Caco-2 (cell line): ENCODE measurements at regions not wholly inside any gene's neighbourhood (a gene's known extent, or its start where the extent isn't known, plus 50 kb on each side); places are given as distances from the start of the nearest gene placed in this dataset.
"Not testable (repeated sequence)": the region's sequence is repeated elsewhere in the genome, so short reads cannot be mapped to it uniquely, and the experiment has no call there.

ENCODE experiments used
- BruUV-seq: library from RNA; stranded (reverse); fragments of 400-500 nt; replicated peaks from 2 replicates; lab custom pipeline; 2021; lab: Mats Ljungman, UMichigan
- CTCF ChIA-PET: fragments of 300-600 bp; sonication (Branson Sonifier 250); formaldehyde crosslinking; loops from one replicate; lab custom pipeline; 2022; ENCODE audit warnings: antibody characterized with exemption; lab: Charles Lee
- POLR2A ChIA-PET: fragments of 300-600 bp; sonication (Branson Sonifier 250); formaldehyde crosslinking; loops from one replicate; lab custom pipeline; 2022; ENCODE audit warnings: antibody characterized with exemption; lab: Charles Lee
- DNase-seq, 2 experiments: peaks; one replicate each; pipeline versions ENCODE4 v3.0.0 to v3.0.0-alpha.2; 2020 to 2022
- H3K27me3 ChIP-seq: replicated peaks from 2 replicates; pipeline ENCODE4 v1.6.0; 2011; ENCODE audit warnings: low read length; ENCODE audit not compliant: control insufficient read depth, insufficient read depth
- H3K36me3 ChIP-seq: 2 replicates; pipeline ENCODE4 v1.5.1; 2011; ENCODE audit warnings: low read length; ENCODE audit not compliant: control insufficient read depth, insufficient read depth
- H3K4me1 ChIP-seq: fragments of 250-450 bp; sonication (Bioruptor Pico); 2 replicates; pipeline ENCODE4 v1.5.1; 2020; ENCODE audit warnings: mild to moderate bottlenecking
- H3K4me3 ChIP-seq: 2 replicates; pipeline ENCODE4 v1.5.1; 2011; ENCODE audit warnings: low read depth, mild to moderate bottlenecking, control low read depth, low read length
- H3K9me3 ChIP-seq: fragments of 250-450 bp; sonication (Bioruptor Pico); 2 replicates; pipeline ENCODE4 v1.5.1; 2020; ENCODE audit warnings: mild to moderate bottlenecking, moderate library complexity
- H3K27ac Mint-ChIP-seq: one replicate; pipeline ENCODE4 v1.8.0; 2022; ENCODE audit warnings: mixed read lengths; ENCODE audit not compliant: unreplicated experiment
- H3K27me3 Mint-ChIP-seq: one replicate; pipeline ENCODE4 v1.8.0; 2022; ENCODE audit warnings: mixed read lengths; ENCODE audit not compliant: insufficient read depth, unreplicated experiment
- H3K36me3 Mint-ChIP-seq: one replicate; pipeline ENCODE4 v1.8.0; 2022; ENCODE audit warnings: mild to moderate bottlenecking, mixed read lengths; ENCODE audit not compliant: insufficient read depth, unreplicated experiment
- H3K4me1 Mint-ChIP-seq: one replicate; pipeline ENCODE4 v1.8.0; 2022; ENCODE audit warnings: low read depth, mixed read lengths; ENCODE audit not compliant: unreplicated experiment
- H3K4me3 Mint-ChIP-seq: one replicate; pipeline ENCODE4 v1.8.0; 2022; ENCODE audit warnings: mild to moderate bottlenecking, moderate library complexity, mixed read lengths; ENCODE audit not compliant: unreplicated experiment
- H3K9me3 Mint-ChIP-seq: one replicate; pipeline ENCODE4 v1.8.0; 2022; ENCODE audit warnings: mixed read lengths; ENCODE audit not compliant: unreplicated experiment
- intact Hi-C: fragments of 100-400 bp; cut with micrococcal nuclease; formaldehyde crosslinking; loops from one replicate; pipeline ENCODE4 v1.10.0; 2022; ENCODE audit not compliant: unreplicated experiment
- TF ChIP-seq, protein P1 (sequence below), 2 experiments: fragments of 200-600 bp in 1 of 2; IDR thresholded peaks; 1 replicate in 1 of 2; 2 replicates in 1 of 2; pipeline versions ENCODE4 v1.5.1 to v1.8.0; 2011 to 2022; ENCODE audit warnings: antibody characterized with exemption in 1 of 2, control low read depth in 1 of 2, inconsistent platforms in 1 of 2, low read depth in 1 of 2, low read length in 1 of 2, mild to moderate bottlenecking in 1 of 2, moderate library complexity in 1 of 2; ENCODE audit not compliant: insufficient read depth in 1 of 2, severe bottlenecking in 1 of 2, unreplicated experiment in 1 of 2

DNA sequence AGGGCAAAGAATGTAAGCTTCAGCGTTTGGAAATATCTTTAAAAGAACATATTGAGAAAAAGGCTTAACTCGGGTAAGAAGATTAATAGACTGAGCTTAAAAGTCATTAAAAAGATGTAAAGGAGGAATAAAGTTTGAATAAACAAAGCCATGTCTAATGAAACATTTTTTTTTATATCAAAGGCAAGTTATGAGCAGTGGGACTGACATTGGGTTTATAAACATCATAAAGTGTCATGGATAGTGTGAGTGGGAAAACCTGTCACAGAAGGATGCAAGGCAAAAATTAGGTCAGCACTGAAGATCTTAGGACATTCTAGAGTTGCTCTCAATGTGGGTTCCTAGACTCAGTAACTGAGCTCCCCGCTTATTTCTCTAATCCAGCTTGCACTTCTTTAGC is 438.0 kb upstream of the CDH11 start:
- Mint-ChIP-seq H3K4me3 (no peak overlapping the region), H3K27me3 (peaks cover 3% of the 10 kb centered on the region), H3K9me3 (peaks cover 18% of the 10 kb centered on the region), H3K36me3 (no peaks in the 10 kb centered on the region), H3K4me1 (no peaks in the 10 kb centered on the region), H3K27ac (no peak overlapping the region)
- BruUV-seq: no TSS peak
- ChIA-PET CTCF (no interaction called here), POLR2A (no interaction called here)
- intact Hi-C loops: no loop called here
- Histone ChIP-seq H3K4me1 (no peaks in the 10 kb centered on the region), H3K27me3 (no peaks in the 10 kb centered on the region), H3K36me3 (no peaks in the 10 kb centered on the region), H3K9me3 (peaks cover 10% of the 10 kb centered on the region; the same call in 1 of the 2 replicates), H3K4me3 (no peak overlapping the region)
- no peak for DNase-seq
- TF ChIP-seq, protein P1, sequence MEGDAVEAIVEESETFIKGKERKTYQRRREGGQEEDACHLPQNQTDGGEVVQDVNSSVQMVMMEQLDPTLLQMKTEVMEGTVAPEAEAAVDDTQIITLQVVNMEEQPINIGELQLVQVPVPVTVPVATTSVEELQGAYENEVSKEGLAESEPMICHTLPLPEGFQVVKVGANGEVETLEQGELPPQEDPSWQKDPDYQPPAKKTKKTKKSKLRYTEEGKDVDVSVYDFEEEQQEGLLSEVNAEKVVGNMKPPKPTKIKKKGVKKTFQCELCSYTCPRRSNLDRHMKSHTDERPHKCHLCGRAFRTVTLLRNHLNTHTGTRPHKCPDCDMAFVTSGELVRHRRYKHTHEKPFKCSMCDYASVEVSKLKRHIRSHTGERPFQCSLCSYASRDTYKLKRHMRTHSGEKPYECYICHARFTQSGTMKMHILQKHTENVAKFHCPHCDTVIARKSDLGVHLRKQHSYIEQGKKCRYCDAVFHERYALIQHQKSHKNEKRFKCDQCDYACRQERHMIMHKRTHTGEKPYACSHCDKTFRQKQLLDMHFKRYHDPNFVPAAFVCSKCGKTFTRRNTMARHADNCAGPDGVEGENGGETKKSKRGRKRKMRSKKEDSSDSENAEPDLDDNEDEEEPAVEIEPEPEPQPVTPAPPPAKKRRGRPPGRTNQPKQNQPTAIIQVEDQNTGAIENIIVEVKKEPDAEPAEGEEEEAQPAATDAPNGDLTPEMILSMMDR (IDR thresholded peaks at IDR 0.05; ENCODE audit: insufficient read depth in 1 of 2, low read depth in 1 of 2, low read length in 1 of 2, severe bottlenecking in 1 of 2, unreplicated experiment in 1 of 2): no peak

DNA sequence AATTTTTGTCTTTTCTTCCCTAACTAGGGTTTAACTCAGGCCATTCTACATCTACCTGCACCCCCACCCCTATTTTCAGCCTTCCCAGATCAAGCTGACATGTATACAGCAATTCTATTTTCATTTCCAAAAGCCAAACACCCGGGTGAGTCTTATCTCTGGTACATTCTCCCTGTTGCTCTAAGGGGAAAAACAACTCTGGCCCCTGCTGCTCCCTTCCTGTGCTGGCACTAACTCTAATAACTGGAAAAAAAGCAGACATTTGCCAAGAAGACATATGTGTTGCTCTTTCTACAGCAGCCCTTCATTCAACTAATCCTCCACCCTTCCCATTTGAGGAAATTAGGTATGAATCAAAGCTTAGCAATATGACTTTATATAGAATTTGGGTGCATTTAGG is 427.8 kb upstream of the CDH11 start:
- H3K27me3 ChIP-seq, H3K27ac Mint-ChIP-seq, H3K27me3 Mint-ChIP-seq, H3K4me3 Mint-ChIP-seq, POLR2A ChIA-PET, BruUV-seq, H3K36me3 Mint-ChIP-seq, intact Hi-C loops, CTCF ChIA-PET, H3K4me1 Mint-ChIP-seq, H3K4me1 ChIP-seq, H3K4me3 ChIP-seq, DNase-seq, H3K9me3 ChIP-seq, H3K36me3 ChIP-seq: not testable (repeated sequence)
- peaks cover 27% of the 10 kb centered on the region for H3K9me3 Mint-ChIP-seq

DNA sequence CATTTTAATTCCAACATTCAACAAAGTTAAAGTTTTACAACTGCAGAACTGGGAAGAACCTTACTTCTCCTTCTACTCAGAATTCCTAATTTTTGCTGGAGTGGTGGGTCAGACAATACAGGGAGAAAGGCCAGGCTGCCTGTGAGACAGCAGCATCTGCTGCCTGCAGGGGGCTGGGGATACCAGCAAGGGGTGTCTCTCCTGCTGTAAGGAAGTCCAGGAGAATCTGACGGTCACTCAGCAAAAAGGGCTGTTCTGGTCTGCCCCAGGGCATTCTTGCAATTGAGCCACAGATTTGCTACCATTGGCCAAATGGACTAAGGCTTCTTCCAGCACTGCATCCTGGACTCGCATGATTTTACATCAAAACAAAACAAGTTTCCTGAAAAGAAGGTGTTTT is 426.6 kb upstream of the CDH11 start:
- Histone ChIP-seq H3K9me3 (peaks cover 3% of the 10 kb centered on the region; the same call in 1 of the 2 replicates), H3K4me3 (no peak overlapping the region), H3K36me3 (no peaks in the 10 kb centered on the region), H3K27me3 (no peaks in the 10 kb centered on the region), H3K4me1 (no peaks in the 10 kb centered on the region)
- TF ChIP-seq, protein P1 (IDR thresholded peaks at IDR 0.05; ENCODE audit: insufficient read depth in 1 of 2, low read depth in 1 of 2, low read length in 1 of 2, severe bottlenecking in 1 of 2, unreplicated experiment in 1 of 2): no peak
- intact Hi-C loops: no loop called here
- no peaks in the 10 kb centered on the region for H3K27me3 Mint-ChIP-seq
- H3K4me3 Mint-ChIP-seq: no peak overlapping the region
- H3K4me1 Mint-ChIP-seq: no peaks in the 10 kb centered on the region
- H3K27ac Mint-ChIP-seq: no peak overlapping the region
- no peak for DNase-seq
- ChIA-PET POLR2A (no interaction called here), CTCF (no interaction called here)
- H3K9me3 Mint-ChIP-seq: peaks cover 21% of the 10 kb centered on the region
- BruUV-seq: no TSS peak
- no peaks in the 10 kb centered on the region for H3K36me3 Mint-ChIP-seq
